Upper lobe of left lung (tissue), 4 donors: ENCODE measurements at regions not wholly inside any gene's neighbourhood (a gene's known extent, or its start where the extent isn't known, plus 50 kb on each side); places are given as distances from the start of the nearest gene placed in this dataset.

Source experiments
- CTCF ChIP-seq, 6 experiments: fragments of 450-650 bp in 4 of 6; fragments of 200-600 bp in 2 of 6; sonication (generic) in 2 of 6; IDR thresholded peaks; one replicate each; pipeline ENCODE4 v1.5.1; 2016 to 2019; ENCODE audit warnings: antibody characterized with exemption in 6 of 6
- EP300 ChIP-seq, 4 donors: sonication (generic); formaldehyde crosslinking; IDR thresholded peaks; one replicate each; pipeline ENCODE4 v1.5.1; 2017; ENCODE audit warnings: antibody characterized with exemption in 4 of 4, control low read depth in 2 of 4
- POLR2AphosphoS5 ChIP-seq, 2 donors: sonication (generic); formaldehyde crosslinking; IDR thresholded peaks; one replicate each; pipeline ENCODE4 v1.5.1; 2017; ENCODE audit warnings: antibody characterized with exemption in 2 of 2

GRCh38 chr13:78317030-78317429, 286.3 kb downstream of the POU4F1 start:
- peak in 1 of 6 experiments; percentile 9 for TF ChIP-seq CTCF (IDR thresholded peaks at IDR 0.05)
- no peak for TF ChIP-seq POLR2AphosphoS5 (IDR thresholded peaks at IDR 0.05)
- TF ChIP-seq EP300 (IDR thresholded peaks at IDR 0.05), result no peak
